ENCODE measurements at regions not wholly inside any gene's neighbourhood (a gene's known extent, or its start where the extent isn't known, plus 50 kb on each side); places are given as distances from the start of the nearest gene placed in this dataset.

DNA sequence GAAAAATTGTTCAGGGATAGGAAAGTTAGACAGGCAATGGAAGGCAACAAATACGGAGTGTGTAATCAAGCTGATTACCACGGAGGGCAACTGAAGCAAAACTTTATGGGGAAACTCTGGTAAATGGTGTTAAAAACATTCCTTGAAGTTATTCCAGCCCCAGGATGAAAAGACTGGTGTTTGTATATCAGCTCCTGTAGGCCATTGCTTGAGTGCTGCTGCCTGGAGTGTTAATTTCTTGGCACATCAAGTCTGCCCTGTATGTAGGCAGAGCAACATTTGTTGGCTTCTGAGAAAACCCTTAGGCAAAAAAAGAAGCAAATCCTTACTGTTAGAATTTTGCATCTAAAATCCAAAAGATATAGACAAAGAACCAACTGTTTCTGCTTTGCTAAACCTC lies 686.5 kb upstream of the ACO1 start:
- H2BK20ac ChIP-seq (ENCODE audit: low read length), result no peak overlapping the region
- H4K5ac ChIP-seq (ENCODE audit: insufficient read length, low read depth, low read length), result no peak overlapping the region
- H3K79me2 ChIP-seq (ENCODE audit: control insufficient read depth in 1 of 2, insufficient read depth in 2 of 2, low read length in 2 of 2), result no peaks in the 10 kb centered on the region
- no peak overlapping the region for H4K91ac ChIP-seq (replicated peaks; ENCODE audit: insufficient read length, low read length)
- TF ChIP-seq YY1 (IDR thresholded peaks at IDR 0.05; ENCODE audit: low read depth, low read length), result no peak
- no peak for TF ChIP-seq SP4 (IDR thresholded peaks at IDR 0.05; ENCODE audit: low read length)
- TF ChIP-seq CTBP2 (IDR thresholded peaks at IDR 0.05; ENCODE audit: borderline replicate concordance, insufficient read depth, insufficient read length, low read length), result no peak
- TF ChIP-seq, protein P1, sequence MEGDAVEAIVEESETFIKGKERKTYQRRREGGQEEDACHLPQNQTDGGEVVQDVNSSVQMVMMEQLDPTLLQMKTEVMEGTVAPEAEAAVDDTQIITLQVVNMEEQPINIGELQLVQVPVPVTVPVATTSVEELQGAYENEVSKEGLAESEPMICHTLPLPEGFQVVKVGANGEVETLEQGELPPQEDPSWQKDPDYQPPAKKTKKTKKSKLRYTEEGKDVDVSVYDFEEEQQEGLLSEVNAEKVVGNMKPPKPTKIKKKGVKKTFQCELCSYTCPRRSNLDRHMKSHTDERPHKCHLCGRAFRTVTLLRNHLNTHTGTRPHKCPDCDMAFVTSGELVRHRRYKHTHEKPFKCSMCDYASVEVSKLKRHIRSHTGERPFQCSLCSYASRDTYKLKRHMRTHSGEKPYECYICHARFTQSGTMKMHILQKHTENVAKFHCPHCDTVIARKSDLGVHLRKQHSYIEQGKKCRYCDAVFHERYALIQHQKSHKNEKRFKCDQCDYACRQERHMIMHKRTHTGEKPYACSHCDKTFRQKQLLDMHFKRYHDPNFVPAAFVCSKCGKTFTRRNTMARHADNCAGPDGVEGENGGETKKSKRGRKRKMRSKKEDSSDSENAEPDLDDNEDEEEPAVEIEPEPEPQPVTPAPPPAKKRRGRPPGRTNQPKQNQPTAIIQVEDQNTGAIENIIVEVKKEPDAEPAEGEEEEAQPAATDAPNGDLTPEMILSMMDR (IDR thresholded peaks at IDR 0.05; ENCODE audit: control extremely low read depth in 1 of 3, insufficient read depth in 1 of 3, low read depth in 1 of 3, low read length in 3 of 3), result no peak
- TF ChIP-seq NRF1 (IDR thresholded peaks at IDR 0.05; ENCODE audit: low read depth, low read length), result no peak
- TF ChIP-seq SRF (IDR thresholded peaks at IDR 0.05; ENCODE audit: low read depth, low read length), result no peak
- no peak for TF ChIP-seq GABPA (IDR thresholded peaks at IDR 0.05; ENCODE audit: borderline replicate concordance, insufficient read depth, low read length)
- TF ChIP-seq POLR2AphosphoS5 (IDR thresholded peaks at IDR 0.05; ENCODE audit: low read depth, low read length), result no peak
- no peak overlapping the region for H4K8ac ChIP-seq (ENCODE audit: extremely low read depth, insufficient read depth, low read length)
- no peaks in the 10 kb centered on the region for H4K20me1 ChIP-seq (replicated peaks in 1 of 2; ENCODE audit: control insufficient read depth in 1 of 2, insufficient read depth in 2 of 2, low read length in 2 of 2)
- H3K27me3 ChIP-seq (replicated peaks in 1 of 4; ENCODE audit: control insufficient read depth in 3 of 4, extremely low read depth in 1 of 4, insufficient read depth in 3 of 4, low read length in 3 of 4), result no peaks in the 10 kb centered on the region
- POLR2A ChIA-PET (ENCODE audit: partially characterized antibody), result no interaction called here
- H3K56ac ChIP-seq (replicated peaks; ENCODE audit: insufficient read length, low read depth, low read length), result no peak overlapping the region
- H3K9me3 ChIP-seq (ENCODE audit: insufficient read depth in 2 of 2, low read depth in 1 of 2, low read length in 1 of 2), result no peaks in the 10 kb centered on the region
- H3K23ac ChIP-seq (ENCODE audit: insufficient read length), result no peak overlapping the region
- no peaks in the 10 kb centered on the region for H3K4me1 ChIP-seq (replicated peaks in 1 of 4; ENCODE audit: control insufficient read depth in 3 of 4, insufficient read depth in 4 of 4, low read length in 3 of 4)
- H3K36me3 ChIP-seq (ENCODE audit: control insufficient read depth in 2 of 4, insufficient read depth in 4 of 4, low read length in 3 of 4), result no peaks in the 10 kb centered on the region
- no peak for FAIRE-seq
- no peak overlapping the region for H3K4ac ChIP-seq (replicated peaks; ENCODE audit: insufficient read length, low read depth, low read length)
- no peak for DNase-seq (ENCODE audit: low read depth in 1 of 2, low spot score in 2 of 2)
- no peak overlapping the region for H2AK5ac ChIP-seq (ENCODE audit: low read depth, low read length)
- no peak overlapping the region for H3K14ac ChIP-seq (ENCODE audit: insufficient read length)
- no peak overlapping the region for H3K18ac ChIP-seq (ENCODE audit: extremely low read depth, low read length)
- no peak overlapping the region for H3K9ac ChIP-seq (replicated peaks in 1 of 4; ENCODE audit: extremely low read depth in 1 of 4, low read depth in 3 of 4, low read length in 3 of 4)
- H2BK15ac ChIP-seq (ENCODE audit: low read length), result no peak overlapping the region
- CTCF ChIA-PET (ENCODE audit: partially characterized antibody), result no interaction called here
- H3K23me2 ChIP-seq (ENCODE audit: low read depth, low read length), result no peaks in the 10 kb centered on the region
- H3K27ac ChIP-seq (ENCODE audit: low read depth, low read length), result no peak overlapping the region
- 93% methylated on average over 2 of the region's 2 CpGs; no CpG with 5 or more reads in 1 of the 2 experiments for WGBS, 2 experiments (ENCODE audit: extremely low coverage in 1 of 2, insufficient coverage in 1 of 2, insufficient read length in 1 of 2, insufficient replicate concordance in 2 of 2, low coverage in 1 of 2, low lambda C conversion rate in 2 of 2, missing lambda C conversion rate in 1 of 2)
- H2BK12ac ChIP-seq (ENCODE audit: low read depth, low read length), result no peak overlapping the region
- no peaks in the 10 kb centered on the region for H3K79me1 ChIP-seq (ENCODE audit: low read depth, low read length)
- no peak overlapping the region for H2AFZ ChIP-seq (ENCODE audit: low read length)
- H3K4me2 ChIP-seq (ENCODE audit: insufficient read depth in 1 of 2, low read depth in 2 of 2, low read length in 2 of 2), result no peak overlapping the region
- H2BK5ac ChIP-seq (ENCODE audit: low read depth, low read length), result no peak overlapping the region
- no peak overlapping the region for H2BK120ac ChIP-seq (replicated peaks; ENCODE audit: low read depth, low read length)
- no peak overlapping the region for H3K4me3 ChIP-seq (ENCODE audit: extremely low read depth in 1 of 4, insufficient read depth in 2 of 4, low read depth in 3 of 4, low read length in 4 of 4)
